GM12891 (cell line): ENCODE measurements at regions not wholly inside any gene's neighbourhood (a gene's known extent, or its start where the extent isn't known, plus 50 kb on each side); places are given as distances from the start of the nearest gene placed in this dataset.

Experiments used
- POLR2A ChIP-seq: IDR thresholded peaks from 2 replicates; pipeline ENCODE4 v1.6.1; 2011; ENCODE audit warnings: low read depth, low read length, control low read depth
- POLR2AphosphoS5 ChIP-seq: IDR thresholded peaks from 2 replicates; pipeline ENCODE4 v1.6.1; 2011; ENCODE audit warnings: low read depth, low read length, control low read depth
- POU2F2 ChIP-seq: IDR thresholded peaks from 2 replicates; pipeline ENCODE4 v1.6.1; 2011; ENCODE audit warnings: low read depth, mild to moderate bottlenecking, control low read depth, low read length, moderate library complexity
- TAF1 ChIP-seq: IDR thresholded peaks from 2 replicates; pipeline ENCODE4 v1.6.1; 2011; ENCODE audit warnings: low read depth, low read length, control low read depth

DNA sequence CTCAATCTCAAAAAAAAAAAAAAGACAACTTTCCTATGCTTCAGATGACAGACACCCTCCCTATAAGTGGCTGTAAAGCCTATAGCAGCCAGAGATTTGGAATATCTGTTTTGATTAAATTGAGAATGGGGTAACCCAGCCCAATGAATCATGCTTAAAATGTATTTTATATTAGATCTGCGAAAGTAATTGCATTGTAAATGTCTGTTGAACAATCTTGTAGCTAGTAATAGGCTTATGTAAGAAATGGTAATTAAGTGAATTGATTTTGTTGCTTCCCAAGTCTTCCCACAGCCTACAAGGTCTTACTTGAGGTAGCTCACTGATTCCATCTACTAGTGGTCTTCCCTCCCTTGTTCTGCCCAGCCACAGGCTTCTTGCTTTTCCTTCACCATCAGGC is 590.7 kb downstream of the ACTL7B start:
- no peak for TF ChIP-seq POLR2A
- no peak for TF ChIP-seq TAF1
- TF ChIP-seq POLR2AphosphoS5, result no peak
- TF ChIP-seq POU2F2, result no peak
